GM12875 (cell line): ENCODE measurements at regions not wholly inside any gene's neighbourhood (a gene's known extent, or its start where the extent isn't known, plus 50 kb on each side); places are given as distances from the start of the nearest gene placed in this dataset.

Experiments
- H3K4me3 ChIP-seq: one replicate; pipeline ENCODE4 v1.5.1; 2011; ENCODE audit warnings: low read depth, low read length, control low read depth
- CTCF ChIP-seq: IDR thresholded peaks from 2 replicates; pipeline ENCODE4 v1.5.1; 2011; ENCODE audit warnings: low read depth, mild to moderate bottlenecking, control low read depth, inconsistent platforms, low read length, moderate library complexity, borderline replicate concordance; ENCODE audit not compliant: insufficient read depth

GRCh38 chr4:84024405-84024804, 474.7 kb downstream of the NKX6-1 start:
- no peak for TF ChIP-seq CTCF
- no peak overlapping the region for H3K4me3 ChIP-seq

GRCh38 chr4:84022564-84022963, 476.5 kb downstream of the NKX6-1 start:
- no peak overlapping the region for H3K4me3 ChIP-seq
- TF ChIP-seq CTCF: no peak

GRCh38 chr4:84019626-84020025, 479.5 kb downstream of the NKX6-1 start:
- no peak for TF ChIP-seq CTCF
- no peak overlapping the region for H3K4me3 ChIP-seq

GRCh38 chr4:84003046-84003445, 467.1 kb downstream of the GPAT3 start:
- TF ChIP-seq CTCF: no peak
- no peak overlapping the region for H3K4me3 ChIP-seq

GRCh38 chr4:84001876-84002569, 466.1 kb downstream of the GPAT3 start:
- H3K4me3 ChIP-seq: no peak overlapping the region
- no peak for TF ChIP-seq CTCF

- H3K4me3 ChIP-seq: no peak overlapping the region
Observed at GRCh38 chr4:83996254-83996653, 460.3 kb downstream of the GPAT3 start.

More at GRCh38 chr4:83996254-83996653, 460.3 kb downstream of the GPAT3 start:
- no peak for TF ChIP-seq CTCF
